ENCODE measurements at regions not wholly inside any gene's neighbourhood (a gene's known extent, or its start where the extent isn't known, plus 50 kb on each side); places are given as distances from the start of the nearest gene placed in this dataset.

- peak; percentile 40 to 45 for DNase-seq (ENCODE audit: low read depth in 2 of 2)
- H3K4me3 ChIP-seq (replicated peaks in 1 of 2; ENCODE audit: low read depth in 2 of 2, low read length in 2 of 2): no peak overlapping the region
- TF ChIP-seq, protein P1, sequence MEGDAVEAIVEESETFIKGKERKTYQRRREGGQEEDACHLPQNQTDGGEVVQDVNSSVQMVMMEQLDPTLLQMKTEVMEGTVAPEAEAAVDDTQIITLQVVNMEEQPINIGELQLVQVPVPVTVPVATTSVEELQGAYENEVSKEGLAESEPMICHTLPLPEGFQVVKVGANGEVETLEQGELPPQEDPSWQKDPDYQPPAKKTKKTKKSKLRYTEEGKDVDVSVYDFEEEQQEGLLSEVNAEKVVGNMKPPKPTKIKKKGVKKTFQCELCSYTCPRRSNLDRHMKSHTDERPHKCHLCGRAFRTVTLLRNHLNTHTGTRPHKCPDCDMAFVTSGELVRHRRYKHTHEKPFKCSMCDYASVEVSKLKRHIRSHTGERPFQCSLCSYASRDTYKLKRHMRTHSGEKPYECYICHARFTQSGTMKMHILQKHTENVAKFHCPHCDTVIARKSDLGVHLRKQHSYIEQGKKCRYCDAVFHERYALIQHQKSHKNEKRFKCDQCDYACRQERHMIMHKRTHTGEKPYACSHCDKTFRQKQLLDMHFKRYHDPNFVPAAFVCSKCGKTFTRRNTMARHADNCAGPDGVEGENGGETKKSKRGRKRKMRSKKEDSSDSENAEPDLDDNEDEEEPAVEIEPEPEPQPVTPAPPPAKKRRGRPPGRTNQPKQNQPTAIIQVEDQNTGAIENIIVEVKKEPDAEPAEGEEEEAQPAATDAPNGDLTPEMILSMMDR (IDR thresholded peaks at IDR 0.05; ENCODE audit: low read depth, low read length): peak; percentile 32
Measured at GRCh38 chr1:170267317-170267716, 121.6 kb downstream of the NTMT2 start.

DNA sequence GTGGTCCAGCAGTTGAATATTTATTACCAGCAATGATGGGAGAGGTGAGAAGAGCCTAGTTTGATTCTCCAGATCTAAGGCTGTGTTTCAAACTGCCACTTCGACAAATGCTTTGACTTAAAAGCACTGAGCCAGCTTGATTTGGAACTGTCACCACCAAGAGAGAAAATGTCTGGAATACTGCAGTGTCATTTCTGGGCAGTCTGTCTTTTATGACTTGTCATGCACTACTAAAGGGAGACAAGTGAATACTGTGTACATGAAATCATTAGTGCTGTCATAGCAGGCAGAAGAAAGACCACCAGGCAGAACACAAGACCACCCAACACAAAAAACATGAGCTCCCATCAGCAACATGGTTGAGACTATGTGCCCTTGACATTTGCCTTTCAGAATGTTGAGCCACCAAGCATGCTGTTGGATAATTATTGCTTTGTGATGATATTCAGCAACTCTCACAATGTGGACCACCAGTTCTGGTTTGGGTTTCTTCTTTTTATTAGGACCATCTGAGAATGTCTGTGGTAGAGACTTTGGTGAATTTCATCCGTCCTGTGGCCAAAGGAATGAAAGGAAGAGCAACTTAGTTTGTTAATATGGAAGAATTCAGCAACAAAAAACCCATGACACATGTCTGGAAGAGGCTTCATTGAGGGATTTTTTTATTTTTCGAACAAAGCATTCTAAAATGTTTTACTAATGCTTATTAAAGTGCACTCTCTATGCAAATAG is 125.8 kb downstream of the NTMT2 start:
- DNase-seq (ENCODE audit: low read depth in 2 of 2): no peak
- H3K4me3 ChIP-seq (replicated peaks in 1 of 2; ENCODE audit: low read depth in 2 of 2, low read length in 2 of 2): no peak overlapping the region
- TF ChIP-seq, protein P1 (IDR thresholded peaks at IDR 0.05; ENCODE audit: low read depth, low read length): no peak

GRCh38 chr1:170273291-170274130 is 127.8 kb downstream of the NTMT2 start:
- DNase-seq (ENCODE audit: low read depth in 2 of 2): peak; percentile 29 to 51
- no peak overlapping the region for H3K4me3 ChIP-seq (replicated peaks in 1 of 2; ENCODE audit: low read depth in 2 of 2, low read length in 2 of 2)
- TF ChIP-seq, protein P1 (IDR thresholded peaks at IDR 0.05; ENCODE audit: low read depth, low read length): no peak

GRCh38 chr1:170274131-170274501 is 128.4 kb downstream of the NTMT2 start:
- TF ChIP-seq, protein P1 (IDR thresholded peaks at IDR 0.05; ENCODE audit: low read depth, low read length): no peak
- H3K4me3 ChIP-seq (replicated peaks in 1 of 2; ENCODE audit: low read depth in 2 of 2, low read length in 2 of 2): no peak overlapping the region
- DNase-seq (ENCODE audit: low read depth in 2 of 2): no peak

DNA sequence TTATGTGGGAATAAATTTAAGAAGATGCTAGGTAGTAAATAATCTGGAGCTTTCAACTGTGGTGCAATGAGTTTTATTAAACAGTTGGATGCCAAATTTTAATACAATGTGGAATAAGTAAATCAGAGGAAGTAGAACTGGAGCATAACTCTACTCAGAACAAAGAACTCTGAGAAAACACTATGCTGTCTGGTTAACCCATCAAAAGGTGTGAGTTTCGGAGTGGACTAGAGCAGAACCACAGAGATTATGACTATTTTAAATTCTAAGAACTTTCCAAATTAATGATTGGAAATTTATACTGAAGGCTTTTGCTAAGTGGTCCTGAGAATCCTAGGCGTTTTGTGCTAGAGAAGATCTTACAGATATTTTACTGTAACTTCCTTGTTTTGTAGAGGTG is 132.2 kb downstream of the NTMT2 start:
- no peak overlapping the region for H3K4me3 ChIP-seq (replicated peaks in 1 of 2; ENCODE audit: low read depth in 2 of 2, low read length in 2 of 2)
- no peak for DNase-seq (ENCODE audit: low read depth in 2 of 2)
- TF ChIP-seq, protein P1 (IDR thresholded peaks at IDR 0.05; ENCODE audit: low read depth, low read length): no peak

DNA sequence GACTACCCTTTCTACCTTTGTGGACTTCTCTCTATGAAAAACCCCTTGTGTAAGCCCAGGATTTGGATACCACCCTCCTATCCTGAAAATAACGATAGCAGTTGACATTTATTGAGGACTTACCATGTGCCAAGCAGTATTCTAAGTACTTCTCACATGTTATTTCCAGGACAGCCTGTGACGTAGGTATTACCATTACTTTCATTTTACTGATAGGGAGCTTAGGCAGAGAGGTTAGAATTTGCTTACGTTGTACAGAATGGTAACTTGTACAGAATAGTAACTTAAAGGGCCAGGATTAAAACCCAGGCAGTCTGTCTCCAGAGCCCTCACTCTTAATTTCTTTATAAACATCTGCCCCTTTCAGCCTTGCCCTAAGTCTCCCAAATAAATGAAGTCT is 138.3 kb downstream of the NTMT2 start:
- TF ChIP-seq, protein P1 (IDR thresholded peaks at IDR 0.05; ENCODE audit: low read depth, low read length): no peak
- H3K4me3 ChIP-seq (replicated peaks in 1 of 2; ENCODE audit: low read depth in 2 of 2, low read length in 2 of 2): no peak overlapping the region
- no peak for DNase-seq (ENCODE audit: low read depth in 2 of 2)
